HepG2 (cell line): ENCODE measurements at regions not wholly inside any gene's neighbourhood (a gene's known extent, or its start where the extent isn't known, plus 50 kb on each side); places are given as distances from the start of the nearest gene placed in this dataset.

ENCODE experiments used
- ATAC-seq: fragments of 200-7000 bp; cut with Tn5 transposase; 3 replicates; pipeline ENCODE4 v1.9.1; 2020; ENCODE audit warnings: mild to moderate bottlenecking, moderate library complexity
- BruUV-seq: library from RNA; stranded (reverse); fragments of 400-500 nt; replicated peaks from 2 replicates; lab custom pipeline; 2021; lab: Mats Ljungman, UMichigan
- CTCF ChIA-PET: fragments of 300-600 bp; formaldehyde crosslinking; extraction: SDS; loops from one replicate; lab custom pipeline; 2021; ENCODE audit warnings: low total read pairs, inconsistent platforms, low intra/inter-chr PET ratio; lab: Yijun Ruan, JAX
- POLR2A ChIA-PET: fragments of 350-600 bp; sonication (Branson Sonifier 250); formaldehyde crosslinking; loops from one replicate; lab custom pipeline; 2020; ENCODE audit warnings: antibody characterized with exemption, inconsistent platforms; lab: Yijun Ruan, JAX
- DNase-seq: peaks from one replicate; pipeline ENCODE4 v3.0.0-alpha.2; 2015; ENCODE audit warnings: low spot score
- FAIRE-seq: peaks from 3 replicates; lab custom pipeline; 2011; peaks lifted over from hg19 to GRCh38; lab: Jason Lieb, UNC
- H2AFZ ChIP-seq: one replicate; pipeline ENCODE4 v1.6.1; 2011; ENCODE audit warnings: low read length, inconsistent platforms
- H3K27ac ChIP-seq: fragments of 300-600 bp; 3 replicates; pipeline ENCODE4 v1.8.0; 2011; ENCODE audit warnings: mixed run types, mild to moderate bottlenecking, mixed read lengths, low read length, inconsistent platforms; ENCODE audit not compliant: insufficient read depth; ENCODE audit errors: extremely low read length
- H3K27me3 ChIP-seq, 2 experiments: fragments of 200-600 bp in 1 of 2; 2 replicates in 1 of 2; 3 replicates in 1 of 2; pipeline versions ENCODE4 v1.6.0 to v1.8.0; 2011; ENCODE audit warnings: low read length in 2 of 2, mild to moderate bottlenecking in 2 of 2, moderate library complexity in 2 of 2, inconsistent platforms in 1 of 2; ENCODE audit not compliant: insufficient read depth in 2 of 2, control insufficient read depth in 1 of 2
- H3K36me3 ChIP-seq, 2 experiments: fragments of 200-600 bp in 1 of 2; replicated peaks in 1 of 2; 2 replicates in 1 of 2; 3 replicates in 1 of 2; pipeline versions ENCODE4 v1.5.1 to v1.8.0; 2011; ENCODE audit warnings: low read length in 2 of 2, inconsistent platforms in 1 of 2; ENCODE audit not compliant: insufficient read depth in 2 of 2, control insufficient read depth in 1 of 2
- H3K4me1 ChIP-seq: 2 replicates; pipeline ENCODE4 v1.5.1; 2012; ENCODE audit warnings: low read length, inconsistent platforms; ENCODE audit not compliant: insufficient read depth
- H3K4me2 ChIP-seq: 2 replicates; pipeline ENCODE4 v1.6.0; 2011; ENCODE audit warnings: low read depth, low read length, inconsistent platforms
- H3K4me3 ChIP-seq, 3 experiments: fragments of 200-600 bp in 1 of 3; sonication (generic), shearing (Covaris generic) in 1 of 3; replicated peaks in 1 of 3; 2 replicates each; pipeline ENCODE4 v1.5.1; 2011 to 2016; ENCODE audit warnings: low read length in 3 of 3, inconsistent platforms in 2 of 3, low read depth in 2 of 3, mild to moderate bottlenecking in 2 of 3, control low read depth in 1 of 3, mixed read lengths in 1 of 3; ENCODE audit not compliant: insufficient read depth in 1 of 3
- H3K79me2 ChIP-seq: one replicate; pipeline ENCODE4 v1.6.1; 2011; ENCODE audit warnings: low read length, inconsistent platforms; ENCODE audit not compliant: insufficient read depth
- H3K9ac ChIP-seq: 2 replicates; pipeline ENCODE4 v1.6.0; 2011; ENCODE audit warnings: mild to moderate bottlenecking, low read depth, low read length, inconsistent platforms; ENCODE audit not compliant: insufficient read depth
- H3K9me3 ChIP-seq: 2 replicates; pipeline ENCODE4 v1.5.1; 2012; ENCODE audit warnings: mild to moderate bottlenecking, low read length
- H4K20me1 ChIP-seq: 2 replicates; pipeline ENCODE4 v1.6.0; 2011; ENCODE audit warnings: inconsistent platforms, mild to moderate bottlenecking, low read length, moderate library complexity; ENCODE audit not compliant: insufficient read depth
- CBFB ChIP-seq: sonication (generic); formaldehyde crosslinking; IDR thresholded peaks from 2 replicates; pipeline ENCODE4 v1.4.0; 2020; ENCODE audit warnings: missing genetic modification reagents
- DMAP1 ChIP-seq: IDR thresholded peaks from 2 replicates; pipeline ENCODE4 v1.6.1; 2016
- DNMT1 ChIP-seq: sonication (generic); formaldehyde crosslinking; IDR thresholded peaks from 2 replicates; pipeline ENCODE4 v1.5.1; 2020; ENCODE audit warnings: mild to moderate bottlenecking, missing genetic modification reagents
- KDM2A ChIP-seq: sonication (generic); formaldehyde crosslinking; IDR thresholded peaks from 2 replicates; pipeline ENCODE4 v1.4.0; 2020; ENCODE audit warnings: low read depth, missing genetic modification reagents, borderline replicate concordance
- MXD4 ChIP-seq: IDR thresholded peaks from 2 replicates; pipeline ENCODE4 v1.6.1; 2016; ENCODE audit warnings: mild to moderate bottlenecking, missing biosample characterization, missing genetic modification reagents
- RBM39 ChIP-seq: fragments of 200-400 bp; formaldehyde crosslinking; IDR thresholded peaks from one replicate; pipeline ENCODE4 v1.6.1; 2018; ENCODE audit warnings: antibody characterized with exemption, mild to moderate bottlenecking, low read depth, low read length; ENCODE audit not compliant: poor library complexity, severe bottlenecking
- TMF1 ChIP-seq: sonication (generic); formaldehyde crosslinking; IDR thresholded peaks from 2 replicates; pipeline ENCODE4 v1.8.1; 2022; ENCODE audit warnings: low read depth, missing genetic modification reagents
- ZNF260 ChIP-seq: sonication (generic); formaldehyde crosslinking; IDR thresholded peaks from 2 replicates; pipeline ENCODE4 v1.4.0; 2020; ENCODE audit warnings: missing genetic modification reagents, low read depth, mild to moderate bottlenecking, borderline replicate concordance
- ZNF562 ChIP-seq: sonication (generic); formaldehyde crosslinking; IDR thresholded peaks from 2 replicates; pipeline ENCODE4 v1.8.0; 2022; ENCODE audit warnings: missing genetic modification reagents, borderline replicate concordance
- WGBS: methylation state at CpG from one replicate; pipeline ENCODE4 v1.1.6; 2017; ENCODE audit warnings: low lambda C conversion rate; 5-methylcytosine and 5-hydroxymethylcytosine counted together
- in situ Hi-C: cut with HindIII; loops from 2 replicates; pipeline ENCODE4 v1.10.0; 2017; ENCODE audit warnings: low pct_unique_long_range_greater_than_20kb; ENCODE audit not compliant: extremely low pct_ligation_motif_present
- intact Hi-C: fragments of 100-400 bp; cut with micrococcal nuclease; formaldehyde crosslinking; loops from one replicate; pipeline ENCODE4 v1.10.0; 2022; ENCODE audit not compliant: unreplicated experiment
- TF ChIP-seq, protein P1 (sequence below), 2 experiments: fragments of 450-650 bp in 1 of 2; sonication (generic) in 1 of 2; formaldehyde crosslinking; IDR thresholded peaks; 2 replicates each; pipeline versions ENCODE4 v1.5.0 to v1.8.0; 2020 to 2022; ENCODE audit warnings: mild to moderate bottlenecking in 1 of 2, missing genetic modification reagents in 1 of 2
- TF ChIP-seq, protein P2 (sequence below): fragments of 450-650 bp; IDR thresholded peaks from 2 replicates; pipeline ENCODE4 v1.6.1; 2017; ENCODE audit warnings: mild to moderate bottlenecking
- TF ChIP-seq, protein P3 (sequence below): sonication (generic); formaldehyde crosslinking; IDR thresholded peaks from 2 replicates; pipeline ENCODE4 v1.8.1; 2023; ENCODE audit warnings: mild to moderate bottlenecking, missing genetic modification reagents
- TF ChIP-seq, protein P4 (sequence below): sonication (generic); formaldehyde crosslinking; conservative IDR thresholded peaks from 2 replicates; pipeline ENCODE4 v1.8.0; 2022; ENCODE audit warnings: mild to moderate bottlenecking, moderate library complexity, missing genetic modification reagents
- TF ChIP-seq, protein P5 (sequence below): sonication (generic); formaldehyde crosslinking; IDR thresholded peaks from 2 replicates; pipeline ENCODE4 v1.4.0; 2020; ENCODE audit warnings: missing genetic modification reagents

DNA sequence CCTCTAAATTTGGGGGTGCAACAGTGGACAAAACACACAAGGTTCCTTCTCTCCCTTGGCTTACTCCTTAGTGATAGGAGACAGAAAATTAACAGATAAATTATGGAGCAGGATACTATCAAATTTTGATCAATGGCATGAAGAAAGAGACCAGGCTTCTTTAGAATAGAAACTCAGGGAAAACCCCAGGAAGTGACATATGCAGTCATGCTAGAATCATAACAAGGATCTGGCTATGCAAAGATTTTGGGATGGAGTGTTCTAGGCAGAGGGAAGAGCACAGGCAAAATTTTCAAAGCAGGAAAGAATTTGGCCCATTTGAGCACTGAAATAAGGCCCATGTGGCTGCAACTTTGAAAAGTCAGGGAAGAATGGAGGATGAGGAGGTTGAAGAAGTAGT lies 182.3 kb upstream of the PLEKHG7 start (continued):
- TF ChIP-seq ZNF562 (no peak), ZNF260 (CRISPR knock-in tag) (no peak), DNMT1 (CRISPR knock-in tag) (no peak), RBM39 (no peak)

DNA sequence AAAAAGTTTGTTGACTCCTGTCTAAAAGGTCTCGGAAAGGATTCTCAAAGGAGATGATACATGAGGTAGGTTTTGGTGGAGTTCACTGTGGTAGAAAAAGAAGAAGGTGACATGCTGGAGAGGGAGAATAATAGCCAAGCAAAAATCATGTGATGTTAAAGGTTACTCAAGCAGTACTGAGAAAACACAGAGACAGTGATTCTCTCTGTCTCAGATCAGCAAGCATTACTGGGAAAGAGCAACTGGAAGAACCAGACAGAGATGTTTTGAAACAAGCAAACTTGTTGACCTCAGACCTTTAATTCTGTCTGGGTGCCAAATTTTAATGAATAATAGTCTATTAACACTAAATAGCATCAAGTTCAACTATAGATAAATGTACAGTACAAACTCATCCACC lies 183.5 kb upstream of the PLEKHG7 start:
- H3K79me2 ChIP-seq: no peaks in the 10 kb centered on the region
- H3K27ac ChIP-seq: no peak overlapping the region
- WGBS: 8% methylated on average over 1 of the region's 1 CpG
- ChIA-PET CTCF (no interaction called here), POLR2A (no interaction called here)
- H3K4me3 ChIP-seq: no peak overlapping the region
- no peaks in the 10 kb centered on the region for H3K4me1 ChIP-seq
- FAIRE-seq (no peak), ATAC-seq (no peak), DNase-seq (no peak)
- H3K9me3 ChIP-seq: no peaks in the 10 kb centered on the region
- no peaks in the 10 kb centered on the region for H3K27me3 ChIP-seq
- intact Hi-C loops (no loop called here), in situ Hi-C loops (no loop called here)
- TF ChIP-seq CBFB (CRISPR knock-in tag) (no peak), DMAP1 (CRISPR knock-in tag) (no peak), KDM2A (no peak), TMF1 (CRISPR knock-in tag) (no peak), MXD4 (CRISPR knock-in tag) (no peak)
- TF ChIP-seq, protein P1, sequence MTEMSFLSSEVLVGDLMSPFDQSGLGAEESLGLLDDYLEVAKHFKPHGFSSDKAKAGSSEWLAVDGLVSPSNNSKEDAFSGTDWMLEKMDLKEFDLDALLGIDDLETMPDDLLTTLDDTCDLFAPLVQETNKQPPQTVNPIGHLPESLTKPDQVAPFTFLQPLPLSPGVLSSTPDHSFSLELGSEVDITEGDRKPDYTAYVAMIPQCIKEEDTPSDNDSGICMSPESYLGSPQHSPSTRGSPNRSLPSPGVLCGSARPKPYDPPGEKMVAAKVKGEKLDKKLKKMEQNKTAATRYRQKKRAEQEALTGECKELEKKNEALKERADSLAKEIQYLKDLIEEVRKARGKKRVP (CRISPR knock-in tag; IDR thresholded peaks at IDR 0.05): no peak
- TF ChIP-seq, protein P2, sequence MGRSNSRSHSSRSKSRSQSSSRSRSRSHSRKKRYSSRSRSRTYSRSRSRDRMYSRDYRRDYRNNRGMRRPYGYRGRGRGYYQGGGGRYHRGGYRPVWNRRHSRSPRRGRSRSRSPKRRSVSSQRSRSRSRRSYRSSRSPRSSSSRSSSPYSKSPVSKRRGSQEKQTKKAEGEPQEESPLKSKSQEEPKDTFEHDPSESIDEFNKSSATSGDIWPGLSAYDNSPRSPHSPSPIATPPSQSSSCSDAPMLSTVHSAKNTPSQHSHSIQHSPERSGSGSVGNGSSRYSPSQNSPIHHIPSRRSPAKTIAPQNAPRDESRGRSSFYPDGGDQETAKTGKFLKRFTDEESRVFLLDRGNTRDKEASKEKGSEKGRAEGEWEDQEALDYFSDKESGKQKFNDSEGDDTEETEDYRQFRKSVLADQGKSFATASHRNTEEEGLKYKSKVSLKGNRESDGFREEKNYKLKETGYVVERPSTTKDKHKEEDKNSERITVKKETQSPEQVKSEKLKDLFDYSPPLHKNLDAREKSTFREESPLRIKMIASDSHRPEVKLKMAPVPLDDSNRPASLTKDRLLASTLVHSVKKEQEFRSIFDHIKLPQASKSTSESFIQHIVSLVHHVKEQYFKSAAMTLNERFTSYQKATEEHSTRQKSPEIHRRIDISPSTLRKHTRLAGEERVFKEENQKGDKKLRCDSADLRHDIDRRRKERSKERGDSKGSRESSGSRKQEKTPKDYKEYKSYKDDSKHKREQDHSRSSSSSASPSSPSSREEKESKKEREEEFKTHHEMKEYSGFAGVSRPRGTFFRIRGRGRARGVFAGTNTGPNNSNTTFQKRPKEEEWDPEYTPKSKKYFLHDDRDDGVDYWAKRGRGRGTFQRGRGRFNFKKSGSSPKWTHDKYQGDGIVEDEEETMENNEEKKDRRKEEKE: no peak
- TF ChIP-seq, protein P3, sequence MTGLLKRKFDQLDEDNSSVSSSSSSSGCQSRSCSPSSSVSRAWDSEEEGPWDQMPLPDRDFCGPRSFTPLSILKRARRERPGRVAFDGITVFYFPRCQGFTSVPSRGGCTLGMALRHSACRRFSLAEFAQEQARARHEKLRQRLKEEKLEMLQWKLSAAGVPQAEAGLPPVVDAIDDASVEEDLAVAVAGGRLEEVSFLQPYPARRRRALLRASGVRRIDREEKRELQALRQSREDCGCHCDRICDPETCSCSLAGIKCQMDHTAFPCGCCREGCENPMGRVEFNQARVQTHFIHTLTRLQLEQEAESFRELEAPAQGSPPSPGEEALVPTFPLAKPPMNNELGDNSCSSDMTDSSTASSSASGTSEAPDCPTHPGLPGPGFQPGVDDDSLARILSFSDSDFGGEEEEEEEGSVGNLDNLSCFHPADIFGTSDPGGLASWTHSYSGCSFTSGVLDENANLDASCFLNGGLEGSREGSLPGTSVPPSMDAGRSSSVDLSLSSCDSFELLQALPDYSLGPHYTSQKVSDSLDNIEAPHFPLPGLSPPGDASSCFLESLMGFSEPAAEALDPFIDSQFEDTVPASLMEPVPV (CRISPR knock-in tag): no peak
- TF ChIP-seq, protein P4, sequence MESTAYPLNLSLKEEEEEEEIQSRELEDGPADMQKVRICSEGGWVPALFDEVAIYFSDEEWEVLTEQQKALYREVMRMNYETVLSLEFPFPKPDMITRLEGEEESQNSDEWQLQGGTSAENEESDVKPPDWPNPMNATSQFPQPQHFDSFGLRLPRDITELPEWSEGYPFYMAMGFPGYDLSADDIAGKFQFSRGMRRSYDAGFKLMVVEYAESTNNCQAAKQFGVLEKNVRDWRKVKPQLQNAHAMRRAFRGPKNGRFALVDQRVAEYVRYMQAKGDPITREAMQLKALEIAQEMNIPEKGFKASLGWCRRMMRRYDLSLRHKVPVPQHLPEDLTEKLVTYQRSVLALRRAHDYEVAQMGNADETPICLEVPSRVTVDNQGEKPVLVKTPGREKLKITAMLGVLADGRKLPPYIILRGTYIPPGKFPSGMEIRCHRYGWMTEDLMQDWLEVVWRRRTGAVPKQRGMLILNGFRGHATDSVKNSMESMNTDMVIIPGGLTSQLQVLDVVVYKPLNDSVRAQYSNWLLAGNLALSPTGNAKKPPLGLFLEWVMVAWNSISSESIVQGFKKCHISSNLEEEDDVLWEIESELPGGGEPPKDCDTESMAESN (CRISPR knock-in tag): no peak
- TF ChIP-seq, protein P5, sequence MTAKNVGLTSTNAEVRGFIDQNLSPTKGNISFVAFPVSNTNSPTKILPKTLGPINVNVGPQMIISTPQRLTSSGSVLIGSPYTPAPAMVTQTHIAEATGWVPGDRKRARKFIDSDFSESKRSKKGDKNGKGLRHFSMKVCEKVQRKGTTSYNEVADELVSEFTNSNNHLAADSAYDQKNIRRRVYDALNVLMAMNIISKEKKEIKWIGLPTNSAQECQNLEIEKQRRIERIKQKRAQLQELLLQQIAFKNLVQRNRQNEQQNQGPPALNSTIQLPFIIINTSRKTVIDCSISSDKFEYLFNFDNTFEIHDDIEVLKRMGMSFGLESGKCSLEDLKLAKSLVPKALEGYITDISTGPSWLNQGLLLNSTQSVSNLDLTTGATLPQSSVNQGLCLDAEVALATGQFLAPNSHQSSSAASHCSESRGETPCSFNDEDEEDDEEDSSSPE (CRISPR knock-in tag): no peak
- H3K36me3 ChIP-seq: no peaks in the 10 kb centered on the region
- no peaks in the 10 kb centered on the region for H4K20me1 ChIP-seq
- no TSS peak for BruUV-seq
- no peak overlapping the region for H3K9ac ChIP-seq
- H3K4me2 ChIP-seq: no peak overlapping the region
- no peak overlapping the region for H2AFZ ChIP-seq
